Stomach (tissue), 8 donors: ENCODE measurements at regions not wholly inside any gene's neighbourhood (a gene's known extent, or its start where the extent isn't known, plus 50 kb on each side); places are given as distances from the start of the nearest gene placed in this dataset.

Experiments
- DNase-seq, 2 donors: peaks; one replicate each; pipeline versions ENCODE4 v3.0.0 to v3.0.0-alpha.2; 2013 to 2019
- H3K27ac ChIP-seq, 5 donors: fragments of 200-600 bp in 4 of 5; sonication (generic) in 4 of 5; one replicate each; pipeline ENCODE4 v1.5.1; 2013 to 2019; ENCODE audit warnings: mild to moderate bottlenecking in 1 of 5, moderate library complexity in 1 of 5
- H3K27me3 ChIP-seq, 3 donors: fragments of 200-600 bp; sonication (generic); one replicate each; pipeline ENCODE4 v1.5.1; 2017 to 2019; ENCODE audit warnings: mixed run types in 1 of 3
- H3K36me3 ChIP-seq, 4 donors: fragments of 200-600 bp; sonication (generic); 1 replicate in 3 of 4; 2 replicates in 1 of 4; pipeline ENCODE4 v1.5.1; 2016 to 2019
- H3K4me1 ChIP-seq, 4 donors: fragments of 200-600 bp; sonication (generic); one replicate each; pipeline ENCODE4 v1.5.1; 2016 to 2019
- H3K4me3 ChIP-seq, 4 donors: fragments of 200-600 bp; sonication (generic) in 3 of 4; one replicate each; pipeline ENCODE4 v1.5.1; 2016 to 2019; ENCODE audit warnings: mild to moderate bottlenecking in 1 of 4
- H3K9me3 ChIP-seq, 4 donors: fragments of 200-600 bp; sonication (generic); one replicate each; pipeline ENCODE4 v1.5.1; 2016 to 2019
- CTCF ChIP-seq, 7 experiments: fragments of 450-650 bp in 4 of 7; fragments of 200-600 bp in 3 of 7; sonication (generic) in 3 of 7; IDR thresholded peaks; one replicate each; pipeline ENCODE4 v1.5.1; 2016 to 2019; ENCODE audit warnings: antibody characterized with exemption in 7 of 7, control low read depth in 2 of 7, mild to moderate bottlenecking in 1 of 7
- EP300 ChIP-seq: sonication (generic); formaldehyde crosslinking; IDR thresholded peaks from one replicate; pipeline ENCODE4 v1.6.1; 2017; ENCODE audit warnings: antibody characterized with exemption
- POLR2A ChIP-seq, 4 donors: fragments of 450-650 bp; IDR thresholded peaks; one replicate each; pipeline ENCODE4 v1.6.1; 2016; ENCODE audit warnings: antibody characterized with exemption in 4 of 4, control low read depth in 2 of 4, mild to moderate bottlenecking in 1 of 4, moderate library complexity in 1 of 4
- POLR2AphosphoS5 ChIP-seq, 3 donors: sonication (generic); formaldehyde crosslinking; IDR thresholded peaks; one replicate each; pipeline ENCODE4 v1.6.1; 2016; ENCODE audit warnings: antibody characterized with exemption in 3 of 3
- WGBS, 5 donors: extraction: QIAGEN DNeasy Blood & Tissue Kit in 3 of 5; methylation state at CpG; one replicate each; pipeline versions ENCODE4 v1.1.5 to v1.1.7; 2013 to 2018; 5-methylcytosine and 5-hydroxymethylcytosine counted together
- intact Hi-C: fragments of 100-400 bp; cut with DNase I; formaldehyde crosslinking; loops from one replicate; pipeline ENCODE4 v1.15.1; 2023; ENCODE audit warnings: low total_unique reads
- donor health status: healthy with polysubstance abuse.
- donor health status: Bipolar disorder and iron deficiency.
- donor health status: healthy.

- no peak for DNase-seq
- TF ChIP-seq POLR2A (IDR thresholded peaks at IDR 0.05) (no peak), EP300 (no peak), CTCF (IDR thresholded peaks at IDR 0.05) (no peak), POLR2AphosphoS5 (IDR thresholded peaks at IDR 0.05) (no peak)
- Histone ChIP-seq H3K27me3 (no peaks in the 10 kb centered on the region), H3K36me3 (no peaks in the 10 kb centered on the region), H3K27ac (no peak overlapping the region), H3K4me3 (no peak overlapping the region), H3K9me3 (no peaks in the 10 kb centered on the region), H3K4me1 (no peaks in the 10 kb centered on the region)
- intact Hi-C loops: no loop called here
- 84 to 96% (median 90%) methylated on average over 7 of the region's 7 CpGs for WGBS, 5 donors
Observed at GRCh38 chr15:96497951-96498350, 167.5 kb downstream of the NR2F2 start.

GRCh38 chr15:96500508-96500907 is 170.0 kb downstream of the NR2F2 start:
- intact Hi-C loops: no loop called here
- H3K27ac ChIP-seq: no peak overlapping the region
- WGBS, 5 donors: 70 to 83% (median 78%) methylated on average over 5 of the region's 5 CpGs

GRCh38 chr15:96501362-96501761 is 170.9 kb downstream of the NR2F2 start:
- H3K27me3 ChIP-seq: no peaks in the 10 kb centered on the region
- no peak overlapping the region for H3K27ac ChIP-seq
- DNase-seq: no peak
- no peak overlapping the region for H3K4me3 ChIP-seq
- TF ChIP-seq EP300 (no peak), POLR2AphosphoS5 (IDR thresholded peaks at IDR 0.05) (no peak), CTCF (IDR thresholded peaks at IDR 0.05) (no peak), POLR2A (IDR thresholded peaks at IDR 0.05) (no peak)
- H3K4me1 ChIP-seq: no peaks in the 10 kb centered on the region
- WGBS, 5 donors: 67 to 94% (median 84%) methylated on average over 1 of the region's 1 CpG
- intact Hi-C loops: no loop called here
- H3K36me3 ChIP-seq: no peaks in the 10 kb centered on the region
- no peaks in the 10 kb centered on the region for H3K9me3 ChIP-seq

More at GRCh38 chr15:96500508-96500907, 170.0 kb downstream of the NR2F2 start:
- TF ChIP-seq CTCF (IDR thresholded peaks at IDR 0.05): no peak
- TF ChIP-seq POLR2A (IDR thresholded peaks at IDR 0.05): no peak
- TF ChIP-seq POLR2AphosphoS5 (IDR thresholded peaks at IDR 0.05): no peak
- no peak for TF ChIP-seq EP300
- Histone ChIP-seq H3K4me1 (no peaks in the 10 kb centered on the region), H3K9me3 (no peaks in the 10 kb centered on the region), H3K27me3 (no peaks in the 10 kb centered on the region), H3K4me3 (no peak overlapping the region), H3K36me3 (no peaks in the 10 kb centered on the region)
- no peak for DNase-seq

- 69 to 87% (median 79%) methylated on average over 4 of the region's 4 CpGs for WGBS, 5 donors
Observed at GRCh38 chr15:96502196-96502595, 171.7 kb downstream of the NR2F2 start.

More at GRCh38 chr15:96502196-96502595, 171.7 kb downstream of the NR2F2 start:
- H3K9me3 ChIP-seq: no peaks in the 10 kb centered on the region
- H3K4me1 ChIP-seq: no peaks in the 10 kb centered on the region
- no peaks in the 10 kb centered on the region for H3K36me3 ChIP-seq
- H3K27ac ChIP-seq: no peak overlapping the region
- no peak overlapping the region for H3K4me3 ChIP-seq
- intact Hi-C loops: no loop called here
- no peaks in the 10 kb centered on the region for H3K27me3 ChIP-seq
- TF ChIP-seq EP300 (no peak), CTCF (IDR thresholded peaks at IDR 0.05) (no peak), POLR2AphosphoS5 (IDR thresholded peaks at IDR 0.05) (no peak), POLR2A (IDR thresholded peaks at IDR 0.05) (no peak)
- no peak for DNase-seq
